ENCODE measurements at regions not wholly inside any gene's neighbourhood (a gene's known extent, or its start where the extent isn't known, plus 50 kb on each side); places are given as distances from the start of the nearest gene placed in this dataset.

GRCh38 chr18:47411159-47411558 lies 159.7 kb upstream of the SKOR2 start:
- DNase-seq (ENCODE audit: low spot score) = no peak
- in situ Hi-C loops (cut with MboI; ENCODE audit: low sequenced_read_pairs, unreplicated experiment) = no loop called here
- no peak for TF ChIP-seq CTCF (IDR thresholded peaks at IDR 0.05; ENCODE audit: borderline replicate concordance, control extremely low read depth, extremely low read depth, insufficient read depth, missing control alignments)

- TF ChIP-seq CTCF (IDR thresholded peaks at IDR 0.05; ENCODE audit: borderline replicate concordance, control extremely low read depth, extremely low read depth, insufficient read depth, missing control alignments) = no peak
- in situ Hi-C loops (cut with MboI; ENCODE audit: low sequenced_read_pairs, unreplicated experiment) = no loop called here
- no peak for DNase-seq (ENCODE audit: low spot score)
These were observed 158.7 kb upstream of the SKOR2 start for GRCh38 chr18:47410139-47410538.

- DNase-seq (ENCODE audit: low spot score) = no peak
- in situ Hi-C loops (cut with MboI; ENCODE audit: low sequenced_read_pairs, unreplicated experiment) = no loop called here
- no peak for TF ChIP-seq CTCF (IDR thresholded peaks at IDR 0.05; ENCODE audit: borderline replicate concordance, control extremely low read depth, extremely low read depth, insufficient read depth, missing control alignments)
These were observed 158.1 kb upstream of the SKOR2 start for GRCh38 chr18:47409519-47409918.

GRCh38 chr18:47407736-47408135 lies 156.3 kb upstream of the SKOR2 start:
- in situ Hi-C loops (cut with MboI; ENCODE audit: low sequenced_read_pairs, unreplicated experiment) = no loop called here
- TF ChIP-seq CTCF (IDR thresholded peaks at IDR 0.05; ENCODE audit: borderline replicate concordance, control extremely low read depth, extremely low read depth, insufficient read depth, missing control alignments) = no peak
- DNase-seq (ENCODE audit: low spot score) = no peak

GRCh38 chr18:47404845-47405244 lies 153.4 kb upstream of the SKOR2 start:
- DNase-seq (ENCODE audit: low spot score) = no peak
- TF ChIP-seq CTCF (IDR thresholded peaks at IDR 0.05; ENCODE audit: borderline replicate concordance, control extremely low read depth, extremely low read depth, insufficient read depth, missing control alignments) = no peak
- in situ Hi-C loops (cut with MboI; ENCODE audit: low sequenced_read_pairs, unreplicated experiment) = no loop called here

GRCh38 chr18:47403949-47404348 lies 152.5 kb upstream of the SKOR2 start:
- in situ Hi-C loops (cut with MboI; ENCODE audit: low sequenced_read_pairs, unreplicated experiment) = no loop called here
- no peak for TF ChIP-seq CTCF (IDR thresholded peaks at IDR 0.05; ENCODE audit: borderline replicate concordance, control extremely low read depth, extremely low read depth, insufficient read depth, missing control alignments)
- DNase-seq (ENCODE audit: low spot score) = no peak

GRCh38 chr18:47403317-47403716 lies 151.9 kb upstream of the SKOR2 start:
- DNase-seq (ENCODE audit: low spot score) = no peak
- in situ Hi-C loops (cut with MboI; ENCODE audit: low sequenced_read_pairs, unreplicated experiment) = no loop called here
- TF ChIP-seq CTCF (IDR thresholded peaks at IDR 0.05; ENCODE audit: borderline replicate concordance, control extremely low read depth, extremely low read depth, insufficient read depth, missing control alignments) = no peak
